Brain pericyte (primary cell): ENCODE measurements at regions not wholly inside any gene's neighbourhood (a gene's known extent, or its start where the extent isn't known, plus 50 kb on each side); places are given as distances from the start of the nearest gene placed in this dataset.
"Not testable (repeated sequence)": the region's sequence is repeated elsewhere in the genome, so short reads cannot be mapped to it uniquely, and the experiment has no call there.

Experiments
- DNase-seq: peaks from one replicate; pipeline ENCODE4 v3.0.0-alpha.2; 2012; ENCODE audit warnings: low read depth, low spot score

- not testable (repeated sequence) for DNase-seq
These were observed 50.8 kb downstream of the PPIAL4G start for GRCh38 chr1:148432318-148432717.

- not testable (repeated sequence) for DNase-seq
These were observed 53.2 kb downstream of the PPIAL4G start for GRCh38 chr1:148429856-148430255.

- DNase-seq = not testable (repeated sequence)
These were observed 56.0 kb downstream of the PPIAL4G start for GRCh38 chr1:148426940-148427611.

- not testable (repeated sequence) for DNase-seq
These were observed 56.7 kb downstream of the PPIAL4G start for GRCh38 chr1:148426385-148426784.

GRCh38 chr1:148424143-148425003 lies 58.7 kb downstream of the PPIAL4G start:
- DNase-seq = not testable (repeated sequence)

- not testable (repeated sequence) for DNase-seq
These were observed 60.2 kb downstream of the PPIAL4G start for GRCh38 chr1:148422921-148423320.

- not testable (repeated sequence) for DNase-seq
These were observed 65.9 kb downstream of the PPIAL4G start for GRCh38 chr1:148417241-148417640.

GRCh38 chr1:148413385-148413784 lies 69.7 kb downstream of the PPIAL4G start:
- DNase-seq = not testable (repeated sequence)

GRCh38 chr1:148404786-148405568 lies 78.1 kb downstream of the PPIAL4G start:
- not testable (repeated sequence) for DNase-seq

GRCh38 chr1:148403925-148404324 lies 79.2 kb downstream of the PPIAL4G start:
- DNase-seq = not testable (repeated sequence)

- not testable (repeated sequence) for DNase-seq
These were observed 80.0 kb downstream of the PPIAL4G start for GRCh38 chr1:148403085-148403456.

GRCh38 chr1:148402152-148403084 lies 80.7 kb downstream of the PPIAL4G start:
- DNase-seq = not testable (repeated sequence)

GRCh38 chr1:148397516-148397915 lies 85.6 kb downstream of the PPIAL4G start:
- not testable (repeated sequence) for DNase-seq

- not testable (repeated sequence) for DNase-seq
These were observed 90.6 kb downstream of the PPIAL4G start for GRCh38 chr1:148392505-148392904.

- DNase-seq = not testable (repeated sequence)
These were observed 91.8 kb downstream of the PPIAL4G start for GRCh38 chr1:148391323-148391722.

- DNase-seq = no peak
These were observed 94.1 kb downstream of the PPIAL4G start for GRCh38 chr1:148389027-148389339.

- DNase-seq = peak; percentile 84
These were observed 94.7 kb downstream of the PPIAL4G start for GRCh38 chr1:148388260-148389026.

GRCh38 chr1:148387949-148388259 lies 95.2 kb downstream of the PPIAL4G start:
- DNase-seq = not testable (repeated sequence)

GRCh38 chr1:148387122-148387948 lies 95.8 kb downstream of the PPIAL4G start:
- DNase-seq = not testable (repeated sequence)
